Globus pallidus (tissue), 1 donor: ENCODE measurements at regions not wholly inside any gene's neighbourhood (a gene's known extent, or its start where the extent isn't known, plus 50 kb on each side); places are given as distances from the start of the nearest gene placed in this dataset.

Experiments
- DNase-seq: peaks from one replicate; pipeline ENCODE4 v3.0.0-alpha.2; 2015; ENCODE audit warnings: low spot score

DNA sequence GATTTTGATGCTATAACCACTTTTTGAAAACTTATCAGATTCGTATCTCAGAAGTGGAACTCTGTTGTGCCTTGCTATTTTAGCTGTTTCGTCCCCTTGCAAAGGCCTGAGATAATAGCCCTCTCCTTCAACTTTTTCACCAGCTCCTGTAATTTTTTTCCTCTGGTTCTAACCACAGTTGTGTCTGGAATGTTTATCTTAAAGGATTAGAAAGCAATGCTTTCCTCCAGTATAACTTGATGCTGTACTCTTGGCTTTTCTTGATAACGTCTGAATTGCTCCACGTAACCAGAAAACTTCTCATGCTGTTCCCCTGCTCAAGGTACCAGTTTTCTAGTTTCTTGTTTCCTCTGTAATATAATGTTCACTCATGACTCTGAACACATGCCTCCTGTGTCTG is 209.4 kb downstream of the DTWD2 start:
- no peak for DNase-seq

DNA sequence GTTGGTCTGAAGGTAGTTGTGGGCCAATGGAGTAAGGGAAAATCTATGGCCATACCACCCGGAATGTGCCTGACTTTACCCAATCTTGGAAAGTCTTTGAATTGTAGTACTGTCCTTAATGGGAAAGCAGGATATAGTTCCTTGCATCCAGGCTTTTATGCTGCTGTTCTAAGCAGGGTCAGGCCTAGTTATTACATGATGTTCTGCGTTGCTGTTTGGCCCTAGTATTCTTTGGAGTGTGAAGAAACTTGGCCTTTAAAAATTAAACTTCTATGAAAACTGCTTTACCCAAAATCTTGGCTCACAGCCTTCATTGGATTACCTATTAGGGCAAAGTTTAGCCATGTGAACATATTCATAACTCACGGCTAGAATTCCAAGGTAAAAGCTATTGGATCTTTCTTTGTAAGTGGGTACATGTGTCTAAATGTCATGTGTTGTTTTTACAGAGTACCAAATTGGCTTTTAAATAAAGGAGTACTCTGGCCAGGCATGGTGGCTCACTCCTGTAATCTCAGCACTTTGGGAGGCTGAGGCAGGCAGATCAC is 211.1 kb downstream of the DTWD2 start:
- no peak for DNase-seq

DNA sequence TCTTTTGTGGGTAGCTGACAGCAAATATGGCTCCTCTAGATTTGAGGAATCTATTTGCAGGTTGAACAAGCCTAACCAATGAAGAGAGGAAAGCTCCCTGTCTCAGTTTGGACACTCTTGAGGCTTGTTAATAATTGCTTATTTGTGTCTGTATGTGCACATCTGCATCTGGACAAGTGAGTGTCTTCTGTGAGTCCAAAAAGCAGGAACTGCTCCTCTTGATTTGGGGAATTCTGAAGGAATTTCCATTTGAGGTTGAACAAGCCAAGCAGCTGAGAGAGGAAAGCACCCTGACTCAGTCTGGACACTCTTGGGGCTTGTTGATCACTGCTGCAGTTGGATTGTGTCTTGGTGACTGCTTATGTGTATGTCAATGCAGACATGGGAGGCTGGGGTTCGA is 211.6 kb downstream of the DTWD2 start:
- DNase-seq: no peak

DNA sequence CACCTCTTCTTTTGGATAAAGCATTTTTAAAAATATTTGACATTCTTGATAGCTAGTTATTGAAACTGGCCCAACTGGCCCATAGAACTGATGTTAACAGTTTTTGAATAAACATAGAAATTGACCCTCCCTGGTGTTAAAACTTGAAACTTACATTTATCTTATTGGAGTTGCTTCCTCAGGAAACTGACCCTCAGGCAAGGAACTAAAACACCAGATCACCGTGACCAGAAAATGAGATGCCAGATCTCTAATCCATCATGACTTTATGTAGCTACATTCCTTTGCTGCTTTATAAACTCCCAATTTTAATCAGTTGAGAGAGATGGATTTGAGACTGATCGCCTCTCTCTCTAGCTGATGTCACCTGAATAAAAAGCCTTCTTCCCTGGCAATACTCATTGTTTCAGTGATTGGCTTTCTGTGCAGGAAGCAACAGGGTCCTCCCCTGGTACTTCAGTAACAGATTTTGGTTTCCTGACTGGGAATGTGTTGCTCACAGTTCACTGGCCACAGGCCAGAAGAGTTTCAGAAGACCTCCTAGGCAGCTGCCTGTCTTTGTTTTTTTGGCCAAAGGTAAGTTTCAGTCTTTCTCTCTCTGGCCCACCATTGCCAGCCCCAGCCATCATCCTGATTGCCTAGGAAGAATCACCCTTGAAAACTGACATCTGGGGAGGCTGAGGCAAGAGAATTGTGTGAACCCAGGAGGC is 212.4 kb downstream of the DTWD2 start:
- no peak for DNase-seq

DNA sequence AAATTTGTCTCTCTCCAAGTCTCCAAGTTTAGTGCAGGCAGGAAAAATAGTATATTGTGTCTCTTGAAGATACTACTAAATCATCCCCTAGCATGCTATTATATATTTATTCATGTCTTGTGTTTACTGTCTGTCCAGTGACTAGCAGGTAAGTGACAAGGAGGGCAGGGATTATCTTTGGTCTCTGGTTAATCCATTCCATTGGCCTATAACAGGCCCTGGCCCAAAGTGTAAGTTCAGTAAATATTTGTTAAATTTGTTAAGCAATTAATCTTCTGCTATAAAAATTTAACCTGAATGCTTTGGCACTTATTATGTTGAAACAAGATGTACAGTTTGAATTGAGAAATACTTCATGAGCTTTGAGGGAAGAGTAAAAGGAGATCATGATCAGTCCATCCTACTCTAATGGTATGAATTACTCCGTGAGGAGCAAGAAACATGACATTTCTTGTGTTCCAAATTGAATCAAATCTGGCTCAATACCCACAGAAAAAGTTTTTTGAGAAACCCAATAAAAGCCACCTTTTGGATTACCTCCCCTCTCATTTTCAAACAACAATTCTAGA is 219.7 kb downstream of the DTWD2 start:
- no peak for DNase-seq

DNA sequence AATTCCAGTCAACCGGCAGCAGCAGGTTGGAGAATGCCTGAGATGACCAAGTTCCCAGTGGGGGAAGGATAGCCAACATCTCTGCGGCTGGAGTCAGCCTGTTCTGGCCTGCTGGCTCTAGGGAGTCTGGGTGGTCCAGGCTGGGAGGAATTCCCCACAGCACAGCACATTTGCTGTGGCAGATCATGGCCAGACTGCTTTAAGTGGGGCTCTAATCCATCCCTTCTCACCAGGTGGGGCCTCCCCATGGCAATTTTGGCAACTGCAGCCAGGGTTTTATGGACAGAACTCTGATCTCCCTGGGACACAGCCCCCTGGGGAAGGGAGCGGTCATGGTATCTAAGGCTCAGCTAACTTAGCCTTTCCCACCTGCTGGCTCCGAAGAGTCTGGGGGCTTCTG is 226.1 kb downstream of the DTWD2 start:
- DNase-seq: no peak

DNA sequence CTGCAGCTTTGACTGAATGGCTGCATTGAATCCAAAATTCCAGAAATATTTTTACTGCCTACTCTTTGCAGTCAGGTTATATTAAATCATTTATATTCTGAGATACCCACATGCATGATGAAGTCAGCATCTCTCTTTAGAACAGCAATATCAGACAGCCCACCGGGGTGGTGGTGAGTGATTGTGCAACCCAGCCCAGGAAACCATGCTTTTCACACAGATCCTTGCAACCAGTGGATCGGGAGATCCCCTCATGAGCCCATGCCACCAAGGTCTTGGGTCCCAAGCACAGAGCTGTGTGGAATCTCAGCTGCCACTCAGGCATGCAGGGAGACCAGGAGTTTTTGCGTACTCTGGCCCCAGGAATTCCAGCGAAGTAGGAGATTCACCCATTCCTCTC is 226.5 kb downstream of the DTWD2 start:
- DNase-seq: no peak

DNA sequence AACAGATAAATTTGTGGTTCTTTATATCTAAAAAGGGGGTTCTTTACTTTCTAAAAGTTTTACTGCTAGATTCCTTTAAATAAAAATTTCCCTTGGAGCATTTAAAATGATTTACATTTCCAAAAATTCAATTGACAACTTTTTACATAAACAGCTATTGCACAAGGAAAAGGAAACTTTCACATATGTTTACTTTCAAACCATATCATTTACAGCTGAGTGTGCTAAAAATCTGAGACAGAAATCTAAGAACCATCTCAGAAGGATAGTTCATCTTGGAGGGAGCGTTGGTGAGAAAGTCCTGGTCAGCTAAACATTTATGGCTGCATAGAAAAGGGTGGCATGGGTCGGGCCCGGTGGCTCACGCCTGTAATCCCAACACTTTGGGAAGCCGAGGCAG is 235.4 kb downstream of the DTWD2 start:
- no peak for DNase-seq

DNA sequence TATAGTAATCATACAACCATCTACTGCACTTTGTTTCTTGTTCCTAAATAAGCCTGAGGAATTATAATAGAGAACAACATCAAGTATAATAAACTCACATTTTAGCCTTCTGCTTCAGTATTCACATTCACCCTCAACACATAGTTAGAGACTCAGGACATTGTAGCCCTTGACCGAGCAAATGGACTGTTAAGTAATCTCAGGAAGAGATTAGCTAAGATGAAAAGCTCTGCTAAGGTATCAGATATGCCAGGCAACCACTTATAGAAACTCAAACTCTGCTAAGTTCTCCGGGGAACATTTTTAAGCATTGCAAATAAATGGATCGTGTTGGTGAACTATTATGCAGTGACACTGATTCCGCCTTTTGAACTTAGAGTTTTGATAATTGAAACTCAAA is 252.0 kb downstream of the DTWD2 start:
- DNase-seq: no peak

DNA sequence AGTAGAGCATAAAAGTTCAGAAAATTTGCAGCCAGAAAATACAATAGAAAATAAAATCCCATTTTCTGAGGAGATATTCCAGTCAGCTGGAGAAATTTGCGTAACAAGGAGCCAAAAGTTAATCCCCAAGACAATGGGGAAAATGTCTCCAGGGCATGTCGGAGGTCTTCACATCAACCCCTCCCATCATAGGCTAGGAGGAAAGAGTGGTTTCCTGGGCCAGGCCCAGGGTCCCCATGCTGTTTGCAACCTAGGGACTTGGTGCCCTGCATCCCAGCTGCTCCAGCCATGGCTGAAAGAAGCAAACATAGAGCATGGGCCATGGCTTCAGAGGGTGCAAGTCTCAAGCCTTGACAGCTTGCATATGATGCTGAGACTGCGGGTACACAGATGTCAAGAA is 255.0 kb downstream of the DTWD2 start:
- no peak for DNase-seq

DNA sequence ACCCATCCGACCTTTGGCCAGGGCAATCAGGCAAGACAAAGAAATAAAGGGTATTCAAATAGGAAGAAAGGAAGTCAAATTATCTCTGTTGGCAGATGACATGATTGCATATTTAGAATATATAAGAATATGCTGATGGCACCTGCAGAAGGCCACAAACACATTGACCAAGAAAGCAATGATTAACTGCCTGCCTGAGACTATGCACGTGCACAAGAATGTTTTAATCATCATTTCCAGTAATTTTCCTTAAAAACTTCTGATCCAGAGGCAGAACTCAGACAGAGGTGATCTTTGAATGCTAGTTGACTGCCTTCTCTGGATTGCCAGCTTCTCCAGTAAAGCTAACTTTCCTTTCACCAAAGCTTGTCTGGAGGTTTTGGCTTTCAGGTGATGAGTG is 260.2 kb downstream of the DTWD2 start:
- DNase-seq: no peak

DNA sequence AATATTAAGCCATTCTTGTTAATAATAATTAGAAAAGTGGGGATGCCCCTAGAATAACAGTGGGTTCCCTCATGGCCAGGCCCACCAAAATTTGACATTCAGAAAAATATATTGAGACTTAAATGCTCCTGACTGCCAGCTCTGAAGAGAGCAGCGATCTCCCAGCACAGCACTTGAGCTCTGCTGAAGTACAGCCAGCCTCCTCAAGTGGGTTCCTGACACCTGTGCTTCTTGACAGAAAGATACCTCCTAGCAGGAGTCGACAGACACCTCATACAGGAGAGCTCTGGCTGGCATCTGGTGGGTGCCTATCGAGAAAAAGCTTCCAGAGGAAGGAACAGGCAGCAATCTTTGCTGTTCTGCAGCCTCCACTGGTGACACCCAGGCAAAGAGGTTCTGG is 261.5 kb downstream of the DTWD2 start:
- DNase-seq: no peak

DNA sequence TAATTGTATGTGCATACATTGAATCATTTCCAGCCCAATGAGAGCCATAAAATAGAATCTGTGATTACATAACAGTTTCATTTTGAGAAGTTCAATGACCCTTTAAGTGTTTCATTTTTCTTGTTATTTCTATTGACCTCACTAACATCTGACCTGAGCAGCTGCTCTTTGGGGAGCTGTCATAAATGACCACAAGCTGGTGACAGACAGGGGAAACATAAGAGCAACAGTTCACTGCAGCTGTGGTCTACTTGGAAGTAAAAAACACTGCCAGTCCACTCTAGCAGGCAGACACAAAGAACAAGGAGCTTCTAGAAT is 265.4 kb downstream of the DTWD2 start:
- no peak for DNase-seq

DNA sequence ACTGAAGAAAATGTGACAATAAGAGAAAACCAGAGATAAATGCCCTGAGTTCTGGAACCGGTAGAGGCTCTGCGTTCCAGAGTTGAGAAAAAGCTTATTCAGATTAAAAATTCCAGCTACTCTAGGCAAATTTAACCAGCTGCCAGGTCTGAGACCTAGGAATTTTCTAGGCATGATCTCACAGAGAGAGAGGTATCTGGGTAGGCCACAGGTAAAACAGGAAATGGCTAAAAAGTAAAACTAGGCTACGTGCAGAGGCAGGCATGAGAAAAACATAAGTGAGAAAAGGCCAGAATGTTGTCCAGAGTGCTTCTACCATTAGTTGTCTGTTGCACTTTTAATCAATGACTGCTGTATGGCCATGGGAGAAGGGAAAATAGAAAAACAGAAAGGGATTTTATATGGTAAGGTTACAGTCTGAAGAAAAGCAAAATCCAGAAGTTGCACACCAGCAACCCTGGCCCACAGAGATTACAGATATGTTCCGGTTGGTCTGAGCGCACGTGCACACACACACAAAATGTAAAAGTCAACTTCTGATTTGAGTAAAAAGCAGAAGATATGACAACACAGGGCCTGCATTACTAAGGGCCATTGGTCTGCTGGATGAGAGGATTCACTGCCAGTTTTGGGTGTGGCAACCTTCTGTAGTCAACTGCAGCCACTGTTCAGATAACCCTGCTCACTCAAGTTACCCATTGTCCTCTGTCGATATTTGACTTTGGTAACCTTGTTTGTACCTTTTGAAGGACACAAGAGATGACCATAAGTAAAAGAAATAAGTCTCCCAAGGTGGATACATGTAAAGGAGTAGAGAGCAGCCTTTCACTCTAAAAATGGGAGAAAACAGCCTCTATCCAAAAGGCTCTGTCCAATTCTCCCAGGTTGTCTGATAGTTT is 266.0 kb downstream of the DTWD2 start:
- no peak for DNase-seq

DNA sequence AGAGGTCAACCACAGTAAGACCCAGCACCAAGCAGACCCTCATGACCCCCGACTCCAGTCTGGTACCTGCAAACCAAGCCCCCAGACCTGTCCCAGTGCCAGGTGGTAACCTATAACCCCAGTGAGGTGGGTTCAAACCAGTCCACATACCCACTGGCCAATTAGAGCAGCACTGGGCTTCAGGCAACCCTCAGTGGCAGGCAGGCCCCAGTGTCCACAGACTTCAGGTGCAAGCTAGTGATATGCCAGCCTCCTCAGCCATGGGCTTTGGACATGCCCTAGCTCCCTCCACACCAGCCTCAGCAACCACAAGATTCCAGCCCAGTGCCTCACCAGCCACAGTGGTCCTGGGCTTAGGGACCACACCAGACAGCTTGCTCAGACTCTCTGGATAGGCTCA is 276.6 kb downstream of the DTWD2 start:
- no peak for DNase-seq

DNA sequence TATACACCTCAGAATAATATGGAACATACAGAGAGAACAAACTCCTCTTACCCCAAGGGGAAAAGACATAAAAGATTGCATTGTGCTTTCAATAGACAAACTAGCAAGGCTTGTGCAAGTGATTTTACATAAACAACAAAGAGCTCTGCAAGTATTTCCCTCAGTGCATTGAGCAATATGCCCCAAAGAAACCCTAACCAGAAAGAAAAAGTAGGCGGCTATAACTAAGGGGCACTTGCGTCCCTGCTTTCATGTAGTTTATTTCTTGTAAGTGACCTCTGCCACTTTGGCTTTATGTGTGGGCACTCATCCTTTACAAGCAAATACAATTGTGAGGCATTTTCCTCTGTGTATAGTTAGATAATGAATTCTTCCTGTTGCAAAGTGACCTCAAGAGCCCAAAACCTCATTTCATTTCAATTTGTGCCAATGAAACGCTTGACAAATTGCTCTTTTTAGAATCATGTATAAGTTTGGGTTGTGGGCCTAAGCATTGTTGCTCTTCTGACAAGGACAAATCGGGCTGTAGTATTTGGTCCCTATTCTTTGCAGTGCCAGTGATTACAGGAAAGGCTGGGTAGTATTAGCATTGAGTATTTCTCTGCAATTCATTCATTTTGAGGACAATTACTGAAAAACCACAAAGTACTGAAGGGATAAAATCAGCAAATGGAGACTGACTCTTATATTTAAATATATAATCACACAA is 282.2 kb downstream of the DTWD2 start:
- no peak for DNase-seq

DNA sequence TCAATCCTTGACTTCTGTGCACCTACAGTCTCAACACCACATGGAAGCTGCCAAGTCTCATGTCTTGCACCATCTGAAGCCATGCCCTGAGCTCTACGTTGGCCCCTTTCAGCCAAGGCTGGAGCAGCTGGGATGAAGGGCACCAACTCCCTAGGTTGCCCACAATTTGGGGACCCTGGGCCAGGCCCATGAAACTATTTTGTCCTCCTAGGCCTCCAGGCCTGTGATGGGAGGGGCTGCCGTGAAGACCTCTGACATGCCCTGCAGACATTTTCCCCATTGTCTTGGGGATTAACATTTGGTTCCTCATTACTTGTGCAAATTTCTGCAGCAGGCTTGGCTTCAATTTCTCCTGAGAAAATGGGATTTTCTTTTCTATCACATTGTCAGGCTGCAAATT is 285.1 kb downstream of the DTWD2 start:
- DNase-seq: no peak

DNA sequence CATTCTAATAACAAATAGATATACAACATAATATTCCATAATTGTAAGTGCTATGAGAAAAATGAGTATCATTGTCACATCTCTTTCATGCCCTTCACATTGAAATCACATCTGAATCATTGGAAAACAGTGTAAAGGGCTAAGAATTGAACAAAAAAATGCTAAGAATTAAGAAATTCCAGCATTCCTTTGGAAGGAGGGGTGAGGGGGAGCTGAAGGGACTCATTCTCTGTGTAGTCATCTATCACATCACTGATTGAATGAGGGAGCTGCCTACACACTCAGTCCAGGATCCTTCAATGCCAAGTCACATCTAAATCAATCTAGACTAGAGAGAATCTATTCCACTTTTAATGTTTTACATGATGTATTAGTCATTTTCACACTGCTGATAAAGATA is 286.6 kb downstream of the DTWD2 start:
- DNase-seq: no peak

DNA sequence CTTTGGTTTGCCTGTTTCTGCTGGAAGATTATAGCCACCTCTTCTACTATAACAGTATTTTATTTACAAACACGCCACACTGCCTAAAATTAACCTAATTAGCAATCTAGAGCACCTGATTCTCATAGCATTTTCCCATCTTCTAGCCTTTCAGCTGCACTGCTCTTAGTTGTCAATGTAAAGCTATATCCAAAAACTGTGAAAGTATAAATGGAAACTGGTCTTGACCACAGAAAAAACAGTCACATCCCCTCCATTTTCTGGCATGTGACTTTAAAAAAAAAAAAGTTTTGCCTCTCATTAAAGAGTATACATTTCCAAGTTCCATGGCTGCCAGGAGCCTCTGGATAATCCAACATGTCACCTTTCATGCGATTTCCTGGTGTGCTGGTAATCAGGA is 287.8 kb downstream of the DTWD2 start:
- no peak for DNase-seq

DNA sequence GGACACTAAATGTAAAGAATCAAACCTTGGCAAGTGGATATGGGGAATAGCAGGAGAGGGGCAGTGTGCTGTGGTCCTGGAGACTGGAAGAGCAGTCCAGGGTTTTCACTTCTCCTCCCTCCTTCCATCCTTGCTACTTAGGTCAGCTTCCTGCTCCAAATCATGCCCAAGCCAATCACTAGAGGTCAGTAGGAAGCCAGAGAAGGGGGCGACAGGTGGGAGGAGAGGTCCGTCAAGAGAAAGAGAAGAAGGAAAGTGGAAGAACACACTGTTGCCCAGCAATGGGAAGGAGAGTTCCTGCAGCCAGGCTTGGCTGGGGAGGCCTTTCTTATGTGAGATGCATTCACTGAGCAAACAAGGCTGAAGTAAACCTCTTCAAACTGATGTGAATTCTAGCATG is 289.6 kb downstream of the DTWD2 start:
- DNase-seq: no peak

DNA sequence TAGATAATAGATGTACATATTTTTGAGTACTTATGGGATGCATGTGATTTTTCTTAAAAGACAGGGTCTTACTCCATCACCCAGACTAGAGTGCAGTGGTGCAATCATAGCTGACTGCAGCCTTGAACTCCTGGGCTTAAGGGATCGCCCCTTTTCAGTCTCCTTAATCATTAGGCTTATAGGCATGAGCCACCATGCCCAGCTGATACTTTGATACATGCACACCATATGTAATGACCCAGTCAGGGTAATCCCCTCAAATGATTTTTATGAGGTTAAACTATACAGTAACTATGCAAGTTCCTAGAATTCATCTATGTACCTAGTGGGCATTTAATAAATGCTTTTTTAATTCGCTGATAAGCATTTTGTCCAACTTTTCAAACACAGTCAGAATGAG is 292.3 kb downstream of the DTWD2 start:
- DNase-seq: no peak

DNA sequence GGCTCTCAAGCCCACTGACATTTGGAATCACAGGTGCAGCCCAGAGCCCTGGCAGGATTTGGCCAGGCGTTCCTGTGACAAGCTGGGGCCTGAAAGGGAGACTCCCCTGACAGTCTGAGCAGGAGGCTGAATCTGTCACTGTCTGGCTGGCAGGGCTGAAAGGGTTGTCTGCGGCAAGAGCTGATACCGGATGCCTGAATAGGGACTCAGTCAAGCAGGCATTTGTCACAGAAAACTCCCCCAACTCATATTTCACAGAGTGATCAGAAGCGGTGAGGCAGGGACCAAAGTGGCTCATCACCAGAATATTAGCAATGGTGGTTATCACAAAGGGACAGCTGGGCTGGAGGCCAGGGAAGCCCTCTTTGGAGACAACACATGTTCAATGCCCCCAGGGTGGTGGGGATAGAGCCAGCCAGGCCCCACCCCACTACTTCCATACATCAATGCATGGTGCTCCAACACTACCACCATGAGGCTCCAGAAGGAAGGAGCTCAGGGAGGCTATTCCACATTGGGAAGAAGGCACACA is 295.5 kb downstream of the DTWD2 start:
- DNase-seq: no peak
